Endometrium (tissue), 2 donors: ENCODE measurements at regions not wholly inside any gene's neighbourhood (a gene's known extent, or its start where the extent isn't known, plus 50 kb on each side); places are given as distances from the start of the nearest gene placed in this dataset.
"Not testable (repeated sequence)": the region's sequence is repeated elsewhere in the genome, so short reads cannot be mapped to it uniquely, and the experiment has no call there.

ENCODE experiments used
- FAIRE-seq: peaks from 2 replicates; lab custom pipeline; 2012; peaks lifted over from hg19 to GRCh38; lab: Jason Lieb, UNC
- donor health status: control.
- donor health status: control.

GRCh38 chr3:115396801-115397200 lies 226.5 kb upstream of the GAP43 start:
- no peak for FAIRE-seq

DNA sequence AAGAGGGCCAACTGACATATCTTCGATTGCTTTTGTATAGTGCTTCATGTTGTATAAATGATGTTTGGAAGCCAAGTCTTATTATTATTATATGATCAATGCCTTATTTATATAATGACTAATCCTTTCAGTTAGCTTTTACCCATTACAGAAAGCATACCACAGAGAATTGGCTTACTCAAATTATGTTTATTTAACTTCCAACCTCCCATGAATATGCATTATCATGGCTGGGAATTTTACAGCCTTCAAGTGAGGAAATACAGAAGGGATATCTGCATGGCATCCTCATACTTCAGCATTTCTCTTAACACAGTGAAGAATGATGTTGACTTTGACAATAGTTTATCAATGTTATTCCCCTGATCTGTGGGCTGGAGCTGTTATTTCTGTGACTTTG lies 225.9 kb upstream of the GAP43 start:
- no peak for FAIRE-seq

DNA sequence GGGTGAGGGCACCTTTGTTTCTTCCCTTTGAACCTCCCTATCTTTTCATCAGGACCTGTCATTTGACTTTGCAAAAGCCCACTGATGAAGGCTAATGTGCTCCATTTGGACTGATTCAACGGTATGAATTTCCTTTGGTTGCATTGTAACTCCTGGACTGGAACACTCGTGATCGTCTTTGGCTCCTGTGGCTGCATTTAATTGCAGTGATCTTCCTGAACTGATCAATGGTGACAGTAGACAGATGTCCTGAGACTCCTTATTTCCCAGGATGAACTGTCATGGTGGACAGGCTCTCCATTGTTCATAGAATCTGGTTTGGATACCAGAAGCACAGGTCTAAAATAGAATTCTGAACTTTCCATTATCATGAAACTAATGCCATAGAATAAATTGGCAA lies 224.8 kb upstream of the GAP43 start:
- FAIRE-seq = no peak

DNA sequence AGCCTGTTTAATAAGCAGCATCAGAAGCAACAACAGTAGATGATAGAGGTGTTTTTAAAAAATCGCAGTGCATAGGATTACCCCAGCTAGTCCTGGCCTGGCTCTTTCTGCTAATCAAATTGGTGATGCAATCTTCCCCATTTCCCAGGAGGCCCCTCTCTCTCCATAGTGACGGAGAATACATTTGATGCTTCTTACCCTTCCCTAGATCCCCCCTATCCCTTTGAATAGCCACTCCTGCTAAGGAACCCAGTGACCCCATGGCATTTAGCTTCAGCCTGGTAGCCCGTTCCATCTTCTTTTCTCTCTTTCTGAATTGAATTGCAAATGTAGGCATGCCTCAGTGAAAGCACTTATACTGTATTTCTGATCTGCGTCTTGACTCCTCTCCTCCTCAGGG lies 223.6 kb upstream of the GAP43 start:
- no peak for FAIRE-seq

GRCh38 chr3:115401298-115401697 lies 222.0 kb upstream of the GAP43 start:
- no peak for FAIRE-seq

DNA sequence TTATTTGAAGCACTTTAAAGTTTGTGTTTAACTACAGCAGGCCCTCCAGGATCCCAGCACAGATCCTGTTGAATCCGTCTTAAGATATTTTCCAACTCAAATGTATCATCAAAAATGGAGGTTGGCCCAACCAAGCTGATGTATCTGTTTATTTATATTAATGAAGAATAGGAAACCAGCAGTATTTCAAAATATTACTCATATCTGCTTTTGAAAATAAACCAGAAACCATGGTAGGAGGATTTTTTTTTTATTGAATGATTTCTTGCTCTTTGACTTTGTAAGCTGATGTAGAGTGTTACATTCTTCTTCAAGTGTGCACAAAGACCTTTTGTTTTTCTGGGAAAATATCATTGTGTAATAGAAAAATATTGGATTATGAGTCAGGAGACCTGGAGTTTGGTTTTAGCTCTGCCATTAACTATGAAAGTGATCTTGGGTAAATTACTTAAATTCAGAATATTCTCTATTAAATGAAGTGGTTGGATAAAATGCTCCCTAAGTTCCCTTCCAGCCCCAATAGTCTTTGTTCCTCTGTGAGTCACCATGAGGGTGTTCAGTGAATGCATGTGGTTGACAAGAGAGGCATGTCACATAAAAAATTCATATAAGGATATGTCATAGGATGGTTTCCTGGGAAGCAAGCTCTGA lies 221.3 kb upstream of the GAP43 start:
- FAIRE-seq = no peak

GRCh38 chr3:115402651-115403050 lies 220.7 kb upstream of the GAP43 start:
- no peak for FAIRE-seq

- no peak for FAIRE-seq
Measured at GRCh38 chr3:115403786-115404185, 219.5 kb upstream of the GAP43 start.

DNA sequence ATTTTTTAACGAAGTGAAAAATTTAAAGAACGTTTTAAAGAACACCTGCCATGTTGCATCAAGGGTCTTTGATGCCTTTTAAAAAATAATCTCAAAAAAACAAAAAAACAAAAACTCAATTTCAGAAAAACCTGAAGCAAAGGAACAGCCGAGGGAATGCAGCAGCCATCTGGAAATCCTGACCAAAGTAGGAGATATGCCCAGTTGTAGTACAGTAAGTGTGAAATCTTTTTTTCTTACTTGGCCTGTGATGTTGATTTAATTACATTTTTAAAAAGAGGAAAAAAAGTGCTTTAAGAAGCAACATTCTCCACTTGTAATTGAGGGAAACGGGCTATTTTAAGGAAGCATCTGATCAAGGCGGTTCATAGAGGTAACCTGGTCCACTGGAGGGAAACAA lies 213.7 kb upstream of the GAP43 start:
- FAIRE-seq = no peak

DNA sequence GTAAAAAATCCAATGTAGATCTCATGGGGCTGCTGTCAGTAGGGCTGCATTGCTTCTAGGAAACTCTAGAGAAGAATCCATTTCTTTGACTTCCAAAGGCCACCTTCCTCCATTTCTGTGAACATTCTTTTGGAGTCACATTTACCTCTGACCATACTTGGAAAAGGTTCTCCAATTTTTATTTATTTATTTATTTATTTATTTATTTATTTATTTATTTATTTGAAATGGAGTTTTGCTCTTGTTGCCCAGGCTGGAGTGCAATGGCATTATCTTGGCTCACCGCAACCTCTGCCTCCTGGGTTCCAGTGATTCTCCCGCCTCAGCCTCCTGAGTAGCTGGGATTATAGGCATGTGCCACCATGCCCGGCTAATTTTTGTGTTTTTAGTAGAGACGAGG lies 208.7 kb upstream of the GAP43 start:
- not testable (repeated sequence) for FAIRE-seq

GRCh38 chr3:115415246-115415996 lies 207.9 kb upstream of the GAP43 start:
- FAIRE-seq = no peak

DNA sequence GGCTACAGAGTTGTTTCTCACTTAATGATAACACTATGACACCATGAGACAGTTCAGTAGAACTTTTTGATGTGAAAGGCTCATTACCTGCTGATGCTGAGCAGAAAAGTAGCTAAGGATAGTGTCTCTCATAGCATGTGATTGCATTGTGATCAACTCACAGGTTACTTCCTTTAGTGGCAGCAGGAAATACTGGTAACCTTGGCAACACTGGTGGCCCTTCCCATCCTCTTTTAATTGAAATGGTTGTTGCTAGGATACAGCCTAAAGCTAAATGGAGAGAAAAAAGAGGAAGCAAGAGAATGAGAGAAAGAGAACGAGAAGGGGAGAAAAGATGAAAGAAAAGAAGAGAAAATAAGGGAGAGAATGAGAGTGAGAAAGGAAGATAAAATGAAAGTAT lies 204.7 kb upstream of the GAP43 start:
- FAIRE-seq = no peak

DNA sequence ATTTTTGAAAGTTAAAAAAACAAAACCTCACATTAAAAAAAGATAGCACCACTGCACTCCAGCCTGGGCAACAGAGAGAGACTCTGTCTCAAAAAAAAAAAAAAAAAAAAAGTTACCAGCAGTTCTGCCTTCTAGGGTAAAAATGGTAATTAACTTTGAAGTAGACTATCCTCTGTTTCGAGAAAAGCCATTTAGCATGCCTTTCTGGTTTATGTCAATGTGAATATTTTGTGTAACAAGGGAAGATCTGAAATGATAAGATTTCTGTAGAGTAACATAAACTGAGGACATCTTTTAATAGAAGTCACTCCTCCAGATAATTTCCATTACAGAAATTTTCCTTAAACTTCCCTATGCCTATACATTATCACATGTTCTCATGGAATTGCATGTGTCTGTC lies 203.2 kb upstream of the GAP43 start:
- no peak for FAIRE-seq

- FAIRE-seq = no peak
Measured at GRCh38 chr3:115423170-115423569, 200.1 kb upstream of the GAP43 start.

- FAIRE-seq = no peak
Measured at GRCh38 chr3:115428841-115429240, 194.5 kb upstream of the GAP43 start.

DNA sequence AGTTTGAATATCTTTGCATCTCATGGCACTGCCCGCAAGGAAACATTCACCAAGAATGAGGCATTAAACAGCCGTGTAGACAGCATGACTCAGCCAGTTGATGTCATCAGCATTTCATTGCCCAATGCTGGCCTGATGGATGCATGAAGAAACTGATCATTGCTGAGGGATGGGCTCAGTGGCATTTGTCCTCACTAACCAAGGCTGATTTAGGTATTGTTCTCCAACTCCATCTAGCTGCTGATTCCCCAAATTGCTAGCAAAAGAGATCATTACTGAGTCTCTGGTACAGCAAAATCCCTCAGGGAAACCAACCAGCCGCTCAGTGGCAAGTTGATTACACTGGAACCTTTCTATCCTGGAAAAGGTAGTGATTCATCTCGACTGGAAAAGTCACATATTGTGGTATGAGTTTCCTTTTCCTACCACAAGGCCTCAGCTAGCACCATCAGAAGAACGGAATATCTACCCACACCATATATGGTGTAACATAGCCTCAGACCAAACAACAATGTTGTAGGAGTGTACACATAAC lies 186.5 kb upstream of the GAP43 start:
- no peak for FAIRE-seq

- no peak for FAIRE-seq
Measured at GRCh38 chr3:115438799-115439198, 184.5 kb upstream of the GAP43 start.

DNA sequence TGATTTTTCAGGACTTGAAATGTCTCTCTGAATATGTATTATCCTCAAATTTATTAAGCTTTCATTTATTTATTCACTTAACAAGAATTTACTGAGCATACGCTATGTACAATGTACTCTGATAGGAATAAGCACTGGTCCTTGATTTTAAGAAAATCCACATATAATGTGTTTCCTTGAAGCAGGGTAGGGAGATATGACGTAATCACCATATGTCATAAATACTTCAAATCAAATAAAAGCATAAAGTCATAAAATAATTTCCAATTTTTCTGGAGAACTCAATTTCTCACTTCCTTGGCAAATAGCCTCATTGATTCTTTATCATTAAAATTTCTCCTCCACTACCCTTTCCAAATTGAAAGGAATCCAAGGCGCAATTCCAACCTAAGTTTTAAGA lies 177.8 kb upstream of the GAP43 start:
- no peak for FAIRE-seq

GRCh38 chr3:115448851-115449250 lies 174.5 kb upstream of the GAP43 start:
- FAIRE-seq = no peak

- no peak for FAIRE-seq
Measured at GRCh38 chr3:115450036-115450435, 173.3 kb upstream of the GAP43 start.

DNA sequence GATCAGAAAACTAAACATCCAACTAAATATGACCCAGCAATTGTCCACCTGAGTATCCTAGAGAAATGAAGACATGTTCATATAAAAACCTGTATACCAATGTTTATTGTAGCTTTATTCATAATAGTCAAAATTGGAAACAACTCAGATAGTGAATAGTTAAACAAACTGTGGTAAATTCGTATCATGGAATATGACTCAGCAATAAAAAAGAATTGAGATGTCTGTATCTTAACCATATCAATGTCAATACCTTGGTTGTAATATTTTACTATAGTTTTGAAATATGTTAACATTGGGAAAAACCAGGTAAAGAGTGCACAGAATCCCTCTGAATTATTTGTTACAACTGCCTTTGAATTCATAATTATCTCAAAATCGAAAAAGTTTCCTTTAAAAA lies 159.3 kb upstream of the GAP43 start:
- FAIRE-seq = no peak

DNA sequence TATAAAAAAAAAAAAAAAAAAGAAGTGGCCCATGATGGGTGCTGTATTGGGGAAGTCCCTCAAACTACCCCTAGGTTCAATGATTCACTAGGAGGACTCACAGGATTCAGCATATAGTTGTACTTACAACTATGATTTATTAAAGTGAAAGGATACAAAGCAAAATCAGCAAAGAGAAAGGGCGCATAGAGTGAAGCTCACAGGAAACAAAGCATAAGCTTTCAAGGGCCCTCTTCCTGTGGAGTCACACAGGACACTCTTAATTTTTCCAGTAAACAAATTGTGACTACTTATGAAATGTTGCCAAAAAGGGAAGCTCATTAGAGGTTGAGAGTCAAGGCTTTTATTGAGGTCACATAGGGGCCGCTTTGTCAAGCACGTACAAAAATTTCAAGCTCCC lies 153.7 kb upstream of the GAP43 start:
- no peak for FAIRE-seq

- FAIRE-seq = no peak
Measured at GRCh38 chr3:115470254-115470653, 153.1 kb upstream of the GAP43 start.
